DLD1 (cell line): ENCODE measurements at regions not wholly inside any gene's neighbourhood (a gene's known extent, or its start where the extent isn't known, plus 50 kb on each side); places are given as distances from the start of the nearest gene placed in this dataset.
"Not testable (repeated sequence)": the region's sequence is repeated elsewhere in the genome, so short reads cannot be mapped to it uniquely, and the experiment has no call there.

Experiments
- in situ Hi-C: cut with HindIII; loops from 2 replicates; pipeline ENCODE4 v1.10.0; 2017; ENCODE audit warnings: low sequenced_read_pairs

GRCh38 chr5:53403291-53403690 is 77.1 kb upstream of the FST start:
- in situ Hi-C loops = no loop called here

- in situ Hi-C loops = no loop called here
Measured at GRCh38 chr5:53403758-53404157, 76.7 kb upstream of the FST start.

DNA sequence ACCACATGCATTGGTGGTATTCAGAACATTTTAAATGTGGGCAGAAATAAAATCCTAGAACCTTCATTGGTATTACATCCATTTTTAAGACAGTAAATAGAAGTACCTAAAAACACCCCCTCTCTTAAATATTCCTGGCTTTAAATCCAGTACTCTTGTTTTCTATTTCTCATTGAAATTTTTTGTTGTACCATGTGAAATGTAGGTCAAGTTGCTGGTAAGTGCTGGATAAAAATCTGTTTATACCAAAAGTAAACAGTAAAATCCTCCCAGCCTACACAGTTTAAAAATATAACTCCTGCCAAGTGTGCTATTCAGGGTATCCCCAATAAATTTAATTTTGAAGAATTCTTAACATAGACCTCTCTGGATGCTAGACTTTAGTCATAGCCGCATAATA is 75.0 kb upstream of the FST start:
- in situ Hi-C loops = no loop called here

DNA sequence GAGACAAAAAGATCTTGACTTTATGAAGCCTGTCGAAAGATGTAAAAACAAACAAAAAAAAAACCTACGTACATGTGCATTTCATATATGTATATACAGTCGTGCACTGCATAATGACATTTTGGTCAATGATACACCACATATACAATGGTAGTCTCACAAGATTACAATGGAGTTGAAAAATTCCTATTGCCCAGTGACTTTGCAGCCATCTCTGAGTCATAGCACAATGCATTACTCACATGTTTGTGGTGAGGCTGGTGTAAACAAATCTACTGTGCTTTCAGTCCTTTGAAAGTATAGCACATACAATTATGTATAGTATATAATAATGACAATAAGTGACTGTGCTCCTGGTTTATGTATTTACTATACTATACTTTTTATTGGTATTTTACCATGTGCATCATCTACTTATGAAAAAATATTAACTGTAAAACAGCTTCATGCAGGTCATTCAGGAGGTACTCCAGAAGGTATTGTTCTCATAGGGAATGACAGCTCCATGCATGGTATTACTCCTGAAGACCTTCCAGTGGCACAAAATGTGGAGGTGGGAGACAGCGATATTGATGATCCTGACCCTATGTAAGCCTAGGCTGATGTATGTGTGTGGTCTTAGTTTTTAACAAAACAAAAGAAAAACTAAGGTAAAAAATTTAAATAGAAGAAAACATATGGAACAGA is 73.7 kb upstream of the FST start:
- in situ Hi-C loops = no loop called here

DNA sequence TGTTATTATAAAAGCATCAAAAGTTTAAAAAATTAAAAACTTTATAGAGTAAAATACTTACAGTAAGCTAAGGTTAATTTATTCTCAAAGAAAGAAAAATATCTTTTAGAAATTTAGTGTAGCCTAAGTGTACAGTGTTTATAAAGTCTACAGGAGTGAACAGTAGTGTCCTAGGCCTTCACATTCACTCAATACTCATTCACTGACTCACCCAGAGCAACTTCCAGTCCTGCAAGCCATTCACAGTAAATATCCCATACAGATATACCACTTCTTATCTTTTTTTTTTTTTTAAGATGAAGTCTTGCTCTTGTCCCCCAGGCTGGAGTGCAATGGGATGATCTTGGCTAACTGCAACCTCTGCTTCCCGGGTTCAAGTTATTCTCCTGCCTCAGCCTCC is 73.1 kb upstream of the FST start:
- in situ Hi-C loops = no loop called here

DNA sequence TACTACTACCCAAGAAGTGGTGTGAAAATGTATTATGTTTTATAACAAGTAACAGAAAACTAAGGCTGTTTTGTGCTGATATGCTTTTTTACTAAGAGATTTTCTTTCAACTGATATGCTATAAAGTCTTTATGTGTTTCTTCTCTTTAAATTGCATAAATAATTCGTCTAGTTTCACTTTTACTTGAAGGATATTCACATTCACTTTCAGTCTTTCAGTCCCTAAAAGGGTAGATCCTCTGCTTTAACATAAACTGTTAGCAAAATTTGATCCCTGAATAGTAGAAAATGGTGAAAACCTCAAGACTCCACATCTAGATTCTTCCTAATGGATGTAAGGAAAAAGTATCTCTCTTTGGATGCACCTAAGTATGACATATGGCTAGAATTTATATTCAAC is 69.0 kb upstream of the FST start:
- in situ Hi-C loops = no loop called here

DNA sequence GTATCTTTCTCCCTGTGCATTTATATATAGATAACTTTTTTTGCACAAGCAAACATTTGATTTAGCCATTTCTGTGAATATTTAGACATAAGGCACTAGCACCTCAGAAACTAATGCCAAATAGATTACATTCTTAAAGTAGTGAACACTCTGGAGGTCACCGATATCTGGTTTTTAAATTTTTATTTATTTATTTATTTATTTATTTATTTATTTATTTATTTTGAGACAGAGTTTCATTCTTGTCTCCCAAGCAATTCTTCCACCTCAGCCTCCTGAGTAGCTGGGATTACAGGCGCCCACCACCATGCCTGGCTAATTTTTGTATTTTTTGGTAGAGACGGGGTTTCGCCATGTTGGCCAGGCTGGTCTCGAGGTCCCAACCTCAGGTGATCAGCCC is 67.9 kb upstream of the FST start:
- in situ Hi-C loops = not testable (repeated sequence)

DNA sequence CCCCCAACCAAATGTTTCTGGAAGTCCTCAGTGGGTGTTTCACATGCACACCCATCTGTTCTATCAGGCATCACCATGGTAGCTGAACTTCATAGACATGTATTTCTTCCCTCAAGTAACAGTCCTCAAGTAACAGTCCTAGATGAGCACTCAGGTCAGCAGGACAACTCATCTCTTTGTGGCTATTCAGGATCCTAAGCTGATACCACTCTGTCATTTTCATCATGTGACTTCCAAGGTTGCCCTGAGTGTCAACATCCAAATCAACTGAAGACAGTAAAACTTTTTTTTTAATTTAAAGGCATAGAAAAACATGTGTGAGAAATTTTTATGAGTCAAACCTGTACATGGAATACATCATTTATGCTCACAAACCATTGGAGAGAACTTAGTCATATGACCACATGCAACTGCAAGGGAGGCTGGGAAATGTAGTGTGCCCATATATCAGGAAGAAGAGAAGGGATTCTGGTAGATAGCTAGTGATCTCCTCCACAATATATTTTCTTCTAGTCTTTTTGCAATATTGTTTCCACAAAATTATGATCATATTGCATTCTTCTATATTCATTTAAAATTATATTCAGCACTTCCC is 64.2 kb upstream of the FST start:
- in situ Hi-C loops = no loop called here

DNA sequence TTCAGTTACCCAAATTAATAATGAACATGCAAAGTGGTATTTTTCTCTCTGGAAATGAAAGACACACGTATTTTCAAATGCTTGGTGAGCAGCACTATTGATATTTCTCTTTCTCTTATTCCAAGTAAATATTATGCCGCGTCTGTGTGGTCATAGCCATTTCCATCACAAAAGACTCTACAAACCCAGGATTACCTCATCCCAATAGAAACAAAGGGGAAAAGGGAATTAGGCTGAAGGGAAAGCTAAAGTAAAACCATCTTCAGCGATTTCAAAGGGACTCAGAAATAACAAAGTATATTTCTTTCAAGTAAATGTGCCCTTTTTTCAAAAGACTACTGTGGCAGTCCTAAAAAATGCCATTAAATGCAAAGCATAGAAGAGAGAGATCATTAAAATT is 62.0 kb upstream of the FST start:
- in situ Hi-C loops = no loop called here

DNA sequence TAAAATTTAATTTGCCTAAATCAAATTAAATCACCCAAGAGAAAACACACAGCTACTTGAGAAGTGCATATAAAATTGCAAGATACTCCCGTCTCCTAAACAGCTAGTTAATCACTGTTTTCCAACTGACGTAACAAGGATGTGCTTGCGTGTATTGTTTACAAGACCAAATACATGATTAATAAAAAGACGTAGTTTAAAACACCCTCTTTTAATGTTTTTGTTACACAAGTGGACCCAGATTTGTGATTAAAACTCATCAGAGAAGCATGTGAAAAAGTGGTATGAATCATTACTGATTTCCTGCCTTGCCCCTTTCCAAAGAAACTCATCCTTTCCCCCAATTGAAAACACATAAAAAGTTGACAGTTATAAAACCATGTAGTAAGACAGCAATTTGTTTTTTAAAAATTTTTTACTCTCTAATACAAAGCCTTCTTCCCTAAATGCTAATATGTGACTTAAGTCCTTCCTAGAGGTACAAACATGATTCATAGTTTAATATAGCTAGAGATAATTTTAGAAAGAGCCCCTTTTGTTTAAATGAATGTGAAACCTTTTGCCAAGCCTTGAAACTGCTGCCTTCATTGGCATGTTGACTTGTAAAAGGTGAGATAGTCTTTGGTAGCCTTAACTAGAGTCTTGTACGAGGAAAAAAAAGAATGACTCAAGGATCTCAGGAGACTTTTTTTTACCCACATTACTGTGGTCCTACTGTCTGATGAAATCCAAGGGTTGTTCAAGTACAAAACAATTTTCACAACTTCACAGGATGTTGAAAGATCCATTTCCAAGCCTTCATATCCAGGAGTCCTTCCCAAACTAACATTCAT is 61.4 kb upstream of the FST start:
- in situ Hi-C loops = no loop called here

- in situ Hi-C loops = no loop called here
Measured at GRCh38 chr5:53422539-53422938, 57.9 kb upstream of the FST start.

DNA sequence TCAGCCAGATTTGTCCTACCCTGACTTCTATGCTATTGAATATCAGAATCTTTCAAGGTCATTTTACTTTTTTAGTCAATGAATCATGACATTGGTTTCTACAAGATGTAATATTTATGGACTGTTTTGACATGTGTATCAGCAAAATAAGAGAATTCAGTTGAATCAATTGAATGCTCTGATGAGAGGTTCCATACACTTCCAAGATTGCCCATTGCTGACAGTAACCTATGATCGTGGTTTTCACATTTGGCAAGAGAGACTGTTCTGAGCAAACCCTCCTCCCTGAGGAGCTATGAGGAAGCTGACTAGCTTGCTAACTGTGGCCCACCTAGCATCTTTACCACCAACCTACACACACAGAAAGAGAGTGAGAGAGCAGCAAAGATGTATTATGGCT is 56.7 kb upstream of the FST start:
- in situ Hi-C loops = no loop called here

- in situ Hi-C loops = no loop called here
Measured at GRCh38 chr5:53424686-53425615, 55.5 kb upstream of the FST start.

DNA sequence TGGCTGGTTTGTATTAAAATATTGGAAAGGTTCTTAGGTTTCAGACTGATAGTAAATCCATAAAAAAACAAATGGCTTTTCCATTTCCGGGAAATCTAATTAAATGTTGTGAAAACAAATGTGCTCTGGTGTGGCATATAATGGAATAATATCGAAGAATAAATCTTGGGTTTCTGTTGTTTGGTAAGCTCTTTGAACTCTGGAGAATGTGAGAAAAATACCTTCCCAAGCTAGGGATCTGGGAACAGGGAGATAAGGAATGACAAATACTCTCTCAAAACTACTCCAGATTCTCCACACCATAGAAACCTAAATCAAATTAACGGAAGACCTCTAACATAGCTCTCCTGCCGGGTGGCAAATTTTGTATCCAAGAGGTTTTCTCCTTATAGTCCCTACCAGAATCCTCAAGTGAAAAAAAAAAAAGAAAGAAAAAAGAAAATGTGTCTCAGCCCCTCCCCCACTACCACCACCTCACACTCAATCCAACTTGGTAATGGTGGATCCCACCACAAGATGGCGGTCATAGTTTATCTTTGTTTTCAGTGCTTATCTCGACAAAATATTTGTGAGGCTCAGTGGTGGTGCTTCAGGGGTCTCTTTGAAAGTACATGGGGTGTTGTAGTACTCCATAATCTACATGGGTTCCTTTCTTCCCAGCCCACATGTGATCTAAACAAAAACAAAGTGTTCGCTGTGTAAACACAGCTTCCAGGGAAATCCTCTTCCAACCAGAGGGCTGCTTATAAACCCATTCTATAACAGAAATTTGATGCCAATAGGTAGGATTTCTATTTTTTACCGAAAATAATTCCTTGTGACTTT is 54.5 kb upstream of the FST start:
- in situ Hi-C loops = no loop called here

DNA sequence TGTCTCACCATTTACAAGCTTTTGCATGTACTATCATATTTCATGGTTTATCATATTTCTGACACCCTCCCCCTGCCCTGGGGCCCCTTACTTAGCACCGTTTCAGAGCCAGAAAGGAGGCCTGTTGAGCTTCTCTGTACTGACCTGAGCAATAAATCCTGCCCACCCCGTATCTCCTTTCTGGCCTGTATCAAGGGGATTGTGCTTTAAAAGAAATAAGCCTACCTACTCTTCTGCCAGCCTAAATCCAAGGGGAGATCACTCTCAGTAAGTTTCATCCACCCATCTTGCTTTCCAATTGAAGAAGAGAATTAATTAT is 54.0 kb upstream of the FST start:
- in situ Hi-C loops = no loop called here

DNA sequence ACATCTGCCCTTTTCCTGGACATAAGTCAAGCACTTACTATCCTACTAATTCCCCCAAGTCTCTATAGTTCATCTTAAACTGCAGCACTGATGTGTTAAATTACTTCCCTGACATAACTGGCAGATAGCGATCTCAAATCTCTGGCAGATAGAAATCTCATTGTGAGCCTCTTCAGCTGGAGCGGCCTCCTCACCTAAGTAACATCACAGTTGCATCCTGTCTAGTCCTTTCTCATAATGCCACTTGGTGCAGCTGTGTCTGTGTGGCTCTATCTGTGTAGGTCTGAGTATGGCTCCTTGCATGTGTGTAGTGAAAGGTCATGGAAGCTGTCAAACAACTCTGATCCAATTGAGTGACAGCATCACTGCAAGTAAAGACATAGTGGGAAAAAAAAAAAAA is 53.6 kb upstream of the FST start:
- in situ Hi-C loops = no loop called here

DNA sequence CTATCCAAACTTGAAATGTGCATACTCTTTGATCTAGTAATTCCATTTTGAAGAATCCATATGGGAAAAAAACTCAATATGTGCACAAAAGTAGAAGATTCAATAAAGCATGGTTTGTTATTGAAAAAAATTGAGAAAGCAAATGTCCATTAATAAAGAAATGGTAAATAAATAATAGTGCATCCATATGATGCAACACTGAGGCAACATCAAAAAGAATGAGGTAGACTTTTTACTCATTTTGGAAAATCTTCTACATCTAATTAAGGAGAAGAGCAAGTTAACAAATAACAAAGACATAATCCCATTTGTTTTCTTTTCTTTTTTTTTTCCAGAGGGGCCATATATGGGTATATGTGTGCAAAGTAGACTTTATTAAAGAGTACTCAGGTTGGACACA is 52.5 kb upstream of the FST start:
- in situ Hi-C loops = no loop called here

GRCh38 chr5:53429706-53430105 is 50.7 kb upstream of the FST start:
- in situ Hi-C loops = no loop called here

DNA sequence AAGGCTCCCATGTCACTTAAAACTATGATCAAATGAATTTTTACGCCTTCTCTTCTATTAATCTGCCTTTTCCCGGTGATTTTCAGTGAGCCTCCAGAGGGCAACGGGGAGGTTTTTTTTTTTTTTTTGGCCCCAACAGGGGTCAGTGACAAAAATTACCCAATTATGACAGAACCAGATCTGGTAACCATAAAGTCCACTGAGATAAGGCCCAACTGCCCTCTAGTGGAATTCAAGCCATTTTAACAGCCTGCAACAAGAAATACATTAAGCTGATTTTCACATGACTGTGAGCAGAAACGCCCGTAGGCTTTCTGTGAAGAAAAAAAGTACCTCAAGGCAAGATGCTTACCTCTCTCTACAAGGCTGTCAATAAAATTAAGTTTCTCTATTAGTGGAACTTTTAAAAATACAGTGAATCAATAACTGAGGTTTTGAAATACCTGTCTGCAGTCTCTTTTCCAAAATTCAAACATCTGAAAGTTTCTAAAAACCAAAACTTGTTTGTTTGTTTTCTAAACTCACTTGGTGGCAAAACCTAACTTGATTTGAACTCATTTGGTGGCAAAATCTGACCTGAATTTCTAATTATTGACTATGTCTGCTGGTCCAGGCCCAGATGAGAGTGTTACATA is 49.7 kb upstream of the FST start:
- in situ Hi-C loops = no loop called here
